TTC549 (cell line): ENCODE measurements at regions not wholly inside any gene's neighbourhood (a gene's known extent, or its start where the extent isn't known, plus 50 kb on each side); places are given as distances from the start of the nearest gene placed in this dataset.
"Not testable (repeated sequence)": the region's sequence is repeated elsewhere in the genome, so short reads cannot be mapped to it uniquely, and the experiment has no call there.

ENCODE experiments used
- FAIRE-seq: peaks from 2 replicates; lab custom pipeline; 2012; peaks lifted over from hg19 to GRCh38; lab: Jason Lieb, UNC

GRCh38 chr2:15681089-15681885 lies 89.6 kb downstream of the DDX1 start:
- FAIRE-seq = no peak

DNA sequence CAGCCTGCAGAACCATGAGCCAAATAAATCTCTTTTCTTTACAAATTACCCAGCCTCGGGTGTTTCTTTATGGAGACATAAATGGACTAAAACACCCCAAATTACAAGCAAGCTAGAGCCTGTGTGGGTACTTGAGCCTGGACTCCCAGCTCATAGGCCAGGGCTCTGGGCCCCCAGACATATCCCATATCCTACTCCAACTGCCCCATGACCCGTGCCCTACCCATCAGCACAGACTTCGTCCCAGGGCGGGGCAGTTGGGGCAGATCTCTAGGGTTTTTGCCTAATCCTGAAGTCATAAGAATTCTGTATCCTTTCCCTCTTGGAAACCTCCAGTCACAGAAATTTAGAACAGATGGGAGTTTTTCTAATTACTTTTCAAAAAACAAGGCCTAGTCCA lies 90.7 kb downstream of the DDX1 start:
- no peak for FAIRE-seq

GRCh38 chr2:15684161-15685039 lies 92.7 kb downstream of the DDX1 start:
- FAIRE-seq = no peak

DNA sequence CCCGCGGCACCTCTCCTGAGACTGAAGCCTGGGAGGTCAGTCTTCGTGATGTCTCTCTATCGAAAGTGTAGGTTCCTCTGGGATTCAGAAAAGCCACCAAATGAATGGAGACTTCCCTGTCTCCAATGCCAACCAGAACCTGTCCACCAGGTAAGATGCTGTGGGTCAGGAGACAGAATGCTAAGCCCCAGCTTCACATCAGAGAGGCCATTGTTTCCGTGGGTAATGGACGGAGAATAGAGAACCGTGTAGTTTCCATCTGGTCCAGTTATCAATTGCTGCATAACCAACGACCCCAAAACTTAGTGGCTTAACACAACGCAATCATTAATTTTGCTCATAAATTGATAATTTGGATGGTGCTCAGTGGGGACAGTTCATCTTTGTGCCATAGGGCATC lies 93.5 kb downstream of the DDX1 start:
- FAIRE-seq = no peak

DNA sequence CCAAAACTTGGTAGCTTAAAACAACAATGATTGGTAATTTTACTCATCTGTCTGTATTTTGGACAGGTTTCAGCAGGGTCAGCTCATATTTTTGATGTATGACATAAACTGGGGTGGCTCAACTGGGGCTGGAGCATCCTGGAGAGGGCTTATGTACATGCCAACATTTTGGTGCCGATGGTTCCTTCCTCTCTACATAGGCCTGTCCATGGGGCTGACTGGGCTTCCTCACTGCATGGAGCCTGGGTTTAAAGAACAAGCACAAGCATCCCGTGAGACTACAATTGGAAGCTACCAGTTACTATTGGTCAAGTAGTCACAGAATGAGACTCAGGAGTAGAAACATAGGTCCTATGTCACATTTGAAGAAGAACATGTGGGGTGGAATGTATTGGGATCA lies 95.0 kb downstream of the DDX1 start:
- no peak for FAIRE-seq

DNA sequence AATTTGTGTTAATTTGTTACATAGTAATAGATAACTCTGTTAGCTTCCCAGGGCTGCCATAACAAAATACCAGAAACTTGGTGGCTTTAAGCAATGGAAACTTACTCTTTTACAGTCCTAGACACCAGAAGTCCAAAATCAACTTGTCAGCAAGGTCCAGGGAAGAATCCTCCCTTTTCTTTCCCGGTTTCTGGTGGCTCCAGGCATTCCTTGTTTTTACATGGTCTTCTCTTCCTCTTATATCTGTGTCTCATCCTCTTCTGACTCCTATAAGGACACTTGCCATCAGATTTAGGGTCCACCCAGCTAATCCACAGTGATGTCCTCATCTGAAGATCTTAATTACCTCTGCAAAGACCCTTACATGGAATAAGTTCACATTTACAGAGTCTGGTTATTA lies 95.6 kb downstream of the DDX1 start:
- FAIRE-seq = no peak

DNA sequence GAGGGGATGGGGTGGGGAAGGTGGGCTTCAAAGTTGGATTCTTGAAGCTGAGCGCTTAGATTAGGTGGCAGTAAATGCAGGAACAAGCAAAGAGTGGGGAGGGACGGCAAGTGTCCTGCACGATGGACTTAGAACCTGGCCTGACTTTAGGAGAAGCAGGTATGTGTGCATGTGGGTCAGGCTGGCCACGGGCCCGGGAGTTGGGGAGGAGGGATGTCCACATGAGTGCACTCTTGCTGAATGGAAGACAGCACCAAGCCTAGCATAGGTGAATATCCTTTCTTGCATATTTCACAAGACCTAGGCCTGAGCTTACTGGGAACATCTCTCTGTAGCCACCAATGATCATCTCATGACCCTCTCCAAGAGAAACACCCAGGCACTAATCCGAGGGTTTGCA lies 96.1 kb downstream of the DDX1 start:
- no peak for FAIRE-seq

DNA sequence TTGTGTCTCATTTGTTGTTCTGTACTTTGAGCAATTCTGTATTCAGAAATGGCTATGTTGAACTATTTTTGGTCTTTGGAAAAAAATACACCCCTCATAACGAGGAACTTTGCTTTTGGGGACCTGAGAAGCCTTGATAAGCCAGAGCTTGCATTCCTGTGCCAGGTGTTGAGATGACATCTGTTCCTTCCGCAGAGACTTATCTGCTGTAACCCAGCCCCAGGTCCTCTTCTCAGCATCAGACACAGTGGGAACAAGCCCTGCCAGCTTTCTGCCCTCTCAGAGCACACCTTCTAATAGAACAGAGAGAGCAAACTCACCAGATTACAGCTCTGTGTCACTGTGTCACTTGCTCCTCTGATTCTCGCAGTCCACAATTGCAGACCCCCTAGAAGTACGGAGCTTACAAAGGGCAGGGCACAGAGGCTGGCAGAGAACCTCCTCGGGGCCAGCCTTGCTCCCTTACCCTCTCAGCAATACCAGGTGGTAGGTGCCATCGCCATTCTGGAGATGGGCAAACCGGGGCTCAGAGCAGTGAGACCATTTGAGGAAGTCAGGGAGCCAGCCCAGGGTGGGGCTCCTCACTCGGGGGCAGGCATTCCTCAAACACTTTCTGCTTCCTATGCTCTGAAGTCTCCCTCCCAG lies 97.4 kb downstream of the DDX1 start:
- FAIRE-seq = no peak

GRCh38 chr2:15689654-15690053 lies 98.0 kb downstream of the DDX1 start:
- FAIRE-seq = no peak

GRCh38 chr2:15691586-15692310 lies 100.1 kb downstream of the DDX1 start:
- FAIRE-seq = no peak

DNA sequence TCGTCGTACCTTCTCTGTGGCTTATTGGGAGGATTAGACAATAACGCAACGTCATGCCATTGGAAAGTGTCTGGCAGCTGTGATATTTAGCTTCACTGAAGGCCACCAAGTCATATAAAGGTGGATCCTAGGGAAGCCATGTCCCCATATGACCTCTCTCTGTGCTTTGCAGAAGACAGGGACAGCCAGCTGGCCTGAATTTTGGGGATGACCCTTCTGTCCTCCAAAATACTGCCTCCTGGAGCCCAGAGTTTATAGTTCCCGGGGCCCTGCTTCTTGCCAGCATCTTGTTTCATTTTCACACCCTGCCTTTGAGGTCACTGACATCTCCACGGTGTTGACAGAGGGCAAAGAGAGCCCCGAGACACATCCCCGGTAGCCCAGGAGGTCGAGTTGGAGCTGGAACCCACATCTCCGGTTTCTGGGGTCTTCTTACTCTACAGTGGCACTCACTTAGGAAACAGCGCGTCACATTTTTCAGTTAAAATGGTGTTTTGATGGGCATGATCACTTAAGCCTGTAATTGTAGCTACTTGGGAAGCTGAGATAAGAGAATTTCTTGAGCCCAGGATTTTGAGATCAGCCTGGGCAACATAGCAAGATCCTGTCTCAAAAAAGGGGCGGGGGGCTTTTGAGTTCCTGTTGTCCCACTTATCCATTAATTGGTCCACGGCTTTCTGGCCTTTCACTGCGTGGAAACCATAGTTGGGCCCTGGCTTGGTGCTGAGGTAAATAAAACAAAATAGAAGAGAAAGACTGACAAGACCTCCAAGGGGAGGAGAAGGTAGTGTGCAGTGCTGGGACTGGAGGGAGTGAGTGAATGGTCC lies 101.1 kb downstream of the DDX1 start:
- no peak for FAIRE-seq

- FAIRE-seq = no peak
These were observed 101.7 kb downstream of the DDX1 start for GRCh38 chr2:15693382-15693781.

- FAIRE-seq = no peak
These were observed 102.4 kb downstream of the DDX1 start for GRCh38 chr2:15693926-15694588.

DNA sequence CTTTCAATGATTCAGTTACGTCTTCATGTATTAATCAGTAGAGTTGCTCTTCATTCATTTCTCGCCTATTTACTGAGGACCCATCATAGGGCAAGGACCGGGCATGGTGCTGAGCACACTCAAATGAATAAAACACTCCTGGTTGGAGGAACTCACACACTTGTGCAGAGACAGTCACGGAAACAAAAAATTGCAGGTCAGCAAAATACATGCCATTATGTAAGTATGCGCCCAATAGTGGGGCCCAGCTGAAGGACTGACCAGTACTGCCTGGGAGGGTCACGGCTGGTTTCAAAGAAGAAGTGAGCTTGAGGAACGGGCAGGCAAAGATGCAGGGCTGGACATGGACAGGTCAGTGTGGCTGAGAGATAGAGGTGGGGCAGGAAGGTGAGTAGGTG lies 102.9 kb downstream of the DDX1 start:
- FAIRE-seq = no peak

DNA sequence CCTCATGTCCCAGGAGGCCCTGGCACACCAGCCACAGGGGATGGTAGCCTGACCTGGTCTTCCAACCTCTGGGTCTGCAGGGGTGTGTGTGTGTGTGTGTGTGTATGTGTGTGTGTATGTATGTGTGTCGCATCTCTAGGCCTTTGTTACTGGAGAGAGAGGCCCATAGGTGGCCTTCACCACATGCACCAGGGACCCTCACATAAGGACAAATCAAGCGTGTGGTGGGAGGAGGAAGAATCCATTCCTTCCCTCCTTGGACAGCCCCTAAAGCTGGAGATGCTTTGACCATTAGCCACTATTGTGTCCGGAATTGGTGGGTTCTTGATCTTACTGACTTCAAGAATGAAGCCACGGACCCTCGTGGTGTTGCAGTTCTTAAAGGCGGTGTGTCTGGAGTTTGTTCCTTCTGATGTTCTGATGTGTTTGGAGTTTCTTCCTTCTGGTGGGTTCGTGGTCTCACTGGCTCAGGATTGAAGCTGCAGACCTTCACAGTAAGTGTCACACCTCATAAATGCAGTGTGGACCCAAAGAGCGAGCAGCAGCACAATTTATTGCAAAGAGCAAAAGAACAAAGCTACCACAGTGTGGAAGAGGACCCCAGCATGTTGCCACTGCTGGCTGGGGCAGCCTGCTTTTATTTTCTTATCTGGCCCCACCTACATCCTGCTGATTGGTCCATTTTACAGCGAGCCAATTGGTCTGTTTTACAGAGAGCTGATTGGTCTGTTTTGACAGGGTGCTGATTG lies 104.1 kb downstream of the DDX1 start:
- no peak for FAIRE-seq

DNA sequence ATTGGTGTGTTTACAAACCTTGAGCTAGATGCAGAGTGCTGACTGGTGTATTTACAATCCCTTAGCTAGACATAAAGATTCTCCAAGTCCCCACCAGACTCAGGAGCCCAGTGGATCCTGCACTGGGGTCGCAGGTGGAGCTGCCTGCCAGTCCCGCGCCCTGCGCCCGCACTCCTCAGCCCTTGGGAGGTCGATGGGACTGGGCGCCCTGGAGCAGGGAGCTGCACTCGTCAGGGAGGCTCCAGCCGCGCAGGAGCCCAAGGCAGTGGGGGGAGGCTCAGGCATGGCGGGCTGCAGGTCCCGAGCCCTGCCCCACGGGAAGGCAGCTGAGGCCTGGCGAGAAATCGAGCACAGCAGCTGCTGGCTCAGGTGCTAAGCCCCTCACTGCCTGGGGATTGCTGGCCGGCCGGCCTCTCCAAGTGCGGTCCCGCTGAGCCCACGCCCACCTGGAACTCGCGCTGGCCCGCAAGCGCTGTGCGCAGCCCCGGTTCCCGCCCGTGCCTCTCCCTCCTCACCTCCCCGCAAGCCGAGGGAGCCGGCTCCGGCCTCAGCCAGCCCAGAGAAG lies 105.0 kb downstream of the DDX1 start:
- not testable (repeated sequence) for FAIRE-seq

DNA sequence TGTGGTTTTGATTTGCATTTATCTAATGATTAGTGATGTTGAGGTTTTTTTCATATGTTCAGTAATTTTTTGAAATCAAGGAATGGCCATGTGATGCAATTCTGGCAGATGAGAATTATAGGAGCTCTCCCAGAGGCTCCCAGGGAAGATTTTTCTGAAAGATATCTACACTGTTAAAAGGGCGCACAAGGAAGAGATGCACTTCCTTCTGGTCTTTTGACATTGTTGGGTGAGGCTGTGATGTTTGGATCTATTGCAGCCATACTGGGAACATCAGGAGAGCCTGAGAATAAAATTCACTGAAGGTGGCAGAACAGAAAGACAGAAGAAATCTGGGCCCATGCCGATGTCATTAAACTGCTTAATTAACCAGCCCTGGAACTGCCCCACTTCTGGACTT lies 108.5 kb downstream of the DDX1 start:
- no peak for FAIRE-seq

GRCh38 chr2:15700599-15701340 lies 109.1 kb downstream of the DDX1 start:
- no peak for FAIRE-seq

DNA sequence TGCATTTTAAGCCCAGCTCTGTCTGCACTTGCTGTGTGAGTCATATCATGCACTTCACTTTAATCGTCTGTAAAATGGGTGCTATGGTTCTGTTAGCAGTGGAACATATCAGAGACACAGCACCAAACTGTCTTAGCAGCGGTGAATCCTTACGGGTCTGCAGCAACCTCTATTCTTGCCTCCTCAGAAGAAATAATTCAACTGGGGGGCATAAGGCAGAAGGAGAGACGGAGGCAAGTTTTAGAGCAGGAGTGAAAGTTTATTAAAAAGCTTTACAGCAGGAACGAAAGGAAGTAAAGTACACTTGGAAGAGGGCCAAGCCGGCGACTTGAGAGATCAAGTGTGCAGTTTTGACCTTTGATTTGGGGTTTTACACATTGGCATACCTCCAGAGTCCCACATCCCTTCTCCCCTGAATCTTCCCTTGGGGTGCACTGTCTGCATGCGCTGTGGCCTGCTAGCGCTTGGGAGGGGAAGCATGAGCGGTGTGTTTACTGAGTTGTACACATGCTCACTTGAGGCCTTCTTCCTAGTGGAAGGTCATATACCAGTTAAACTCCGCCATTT lies 109.8 kb downstream of the DDX1 start:
- no peak for FAIRE-seq
